ENCODE measurements at regions not wholly inside any gene's neighbourhood (a gene's known extent, or its start where the extent isn't known, plus 50 kb on each side); places are given as distances from the start of the nearest gene placed in this dataset.

GRCh38 chr1:78792756-78793155, 143.1 kb downstream of the IFI44 start:
- H3K9me3 Mint-ChIP-seq: peaks cover 5% of the 10 kb centered on the region; the same call in 1 of the 2 replicates
- CTCF ChIA-PET: no interaction called here
- no peaks in the 10 kb centered on the region for H3K27me3 Mint-ChIP-seq (ENCODE audit: low read depth)
- H3K27ac Mint-ChIP-seq: no peak overlapping the region
- ATAC-seq: no peak
- 0 out of 2 replicates have a peak, but pooled peaks cover 4% of the 10 kb centered on the region for H3K4me1 Mint-ChIP-seq
- TF ChIP-seq IRF2 (CRISPR knock-in tag; IDR thresholded peaks at IDR 0.05; ENCODE audit: borderline replicate concordance, low read depth) (no peak), GRHL2 (CRISPR knock-in tag; IDR thresholded peaks at IDR 0.05; ENCODE audit: insufficient replicate concordance, severe bottlenecking) (no peak), RELA (CRISPR knock-in tag; IDR thresholded peaks at IDR 0.05; ENCODE audit: borderline replicate concordance) (no peak), USF2 (CRISPR knock-in tag; IDR thresholded peaks at IDR 0.05) (no peak), TP53 (CRISPR knock-in tag; IDR thresholded peaks at IDR 0.05) (no peak), ZNF423 (CRISPR knock-in tag; IDR thresholded peaks at IDR 0.05) (no peak), SMAD3 (CRISPR knock-in tag; IDR thresholded peaks at IDR 0.05; ENCODE audit: borderline replicate concordance) (no peak), ZBTB21 (CRISPR knock-in tag; IDR thresholded peaks at IDR 0.05; ENCODE audit: borderline replicate concordance) (no peak), CBFB (CRISPR knock-in tag; IDR thresholded peaks at IDR 0.05; ENCODE audit: low read depth) (no peak), ZNF671 (CRISPR knock-in tag; IDR thresholded peaks at IDR 0.05) (no peak), ARID4B (CRISPR knock-in tag; IDR thresholded peaks at IDR 0.05; ENCODE audit: borderline replicate concordance) (no peak), ZNF263 (CRISPR knock-in tag; IDR thresholded peaks at IDR 0.05; ENCODE audit: low read depth) (no peak)
- no peak overlapping the region for H3K4me3 Mint-ChIP-seq
- POLR2A ChIA-PET: no interaction called here
- H3K36me3 Mint-ChIP-seq: no peaks in the 10 kb centered on the region
- no peak for DNase-seq (ENCODE audit: low spot score)

GRCh38 chr1:78797108-78797781, 147.6 kb downstream of the IFI44 start:
- DNase-seq (ENCODE audit: low spot score) (no peak), ATAC-seq (peak; percentile 34; the same call in 1 of the 2 replicates)
- no peak overlapping the region for H3K4me3 Mint-ChIP-seq
- H3K27ac Mint-ChIP-seq: no peak overlapping the region
- H3K27me3 Mint-ChIP-seq (ENCODE audit: low read depth): no peaks in the 10 kb centered on the region
- H3K4me1 Mint-ChIP-seq: 0 out of 2 replicates have a peak, but pooled peaks cover 4% of the 10 kb centered on the region
- no peaks in the 10 kb centered on the region for H3K36me3 Mint-ChIP-seq
- H3K9me3 Mint-ChIP-seq: peaks cover 5% of the 10 kb centered on the region; the same call in 1 of the 2 replicates
- ChIA-PET CTCF (no interaction called here), POLR2A (no interaction called here)
- TF ChIP-seq MXD4 (CRISPR knock-in tag; IDR thresholded peaks at IDR 0.05; ENCODE audit: borderline replicate concordance): no peak
- TF ChIP-seq OVOL2 (CRISPR knock-in tag; IDR thresholded peaks at IDR 0.05; ENCODE audit: borderline replicate concordance): no peak
- TF ChIP-seq CDX4 (CRISPR knock-in tag; IDR thresholded peaks at IDR 0.05; ENCODE audit: borderline replicate concordance): no peak
- no peak for TF ChIP-seq ZNF317 (CRISPR knock-in tag; IDR thresholded peaks at IDR 0.05; ENCODE audit: borderline replicate concordance, low read depth)
- no peak for TF ChIP-seq GABPB1 (CRISPR knock-in tag; IDR thresholded peaks at IDR 0.05)
- TF ChIP-seq AFF4 (CRISPR knock-in tag; IDR thresholded peaks at IDR 0.05; ENCODE audit: borderline replicate concordance): no peak
- no peak for TF ChIP-seq CTCF (IDR thresholded peaks at IDR 0.05)
- no peak for TF ChIP-seq NR1H2 (CRISPR knock-in tag; IDR thresholded peaks at IDR 0.05)
